ENCODE measurements at regions not wholly inside any gene's neighbourhood (a gene's known extent, or its start where the extent isn't known, plus 50 kb on each side); places are given as distances from the start of the nearest gene placed in this dataset.

DNA sequence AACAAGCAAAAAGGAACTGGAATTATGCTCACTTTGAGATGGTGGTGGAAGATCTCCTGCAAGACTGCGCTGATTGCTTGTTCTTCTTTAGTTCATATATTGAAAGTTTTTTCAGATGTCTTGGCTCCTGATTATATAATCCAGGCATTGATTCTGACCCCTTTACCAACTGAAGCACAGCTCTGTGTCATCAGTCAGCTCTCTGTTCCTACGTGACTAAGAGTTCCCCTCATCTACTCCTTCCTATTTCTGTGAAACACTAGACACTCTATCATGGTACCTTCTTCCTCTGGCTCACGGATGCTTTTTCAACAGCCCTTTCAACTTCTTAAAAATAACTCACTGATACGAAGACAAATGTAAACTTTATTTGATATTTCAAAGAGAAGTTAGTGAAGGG, 788.6 kb downstream of the SOCS6 start:
- no peaks in the 10 kb centered on the region for H3K36me3 ChIP-seq (ENCODE audit: control insufficient read depth in 1 of 2, insufficient read depth in 2 of 2, low read length in 2 of 2)
- no peak overlapping the region for H2AFZ ChIP-seq (ENCODE audit: low read depth, low read length, poor library complexity, severe bottlenecking)
- ATAC-seq (no peak), DNase-seq (ENCODE audit: low read depth, low spot score) (no peak)
- H3K4me2 ChIP-seq (ENCODE audit: low read length): no peak overlapping the region
- ChIA-PET CTCF (no interaction called here), POLR2A (no interaction called here), RAD21 (ENCODE audit: low non-redundant PET in 1 of 2, low total read pairs in 2 of 2, uncharacterized antibody in 2 of 2, unreplicated experiment in 2 of 2) (no interaction called here)
- TF ChIP-seq SP1 (IDR thresholded peaks at IDR 0.05; ENCODE audit: low read depth): no peak
- TF ChIP-seq, protein P1, sequence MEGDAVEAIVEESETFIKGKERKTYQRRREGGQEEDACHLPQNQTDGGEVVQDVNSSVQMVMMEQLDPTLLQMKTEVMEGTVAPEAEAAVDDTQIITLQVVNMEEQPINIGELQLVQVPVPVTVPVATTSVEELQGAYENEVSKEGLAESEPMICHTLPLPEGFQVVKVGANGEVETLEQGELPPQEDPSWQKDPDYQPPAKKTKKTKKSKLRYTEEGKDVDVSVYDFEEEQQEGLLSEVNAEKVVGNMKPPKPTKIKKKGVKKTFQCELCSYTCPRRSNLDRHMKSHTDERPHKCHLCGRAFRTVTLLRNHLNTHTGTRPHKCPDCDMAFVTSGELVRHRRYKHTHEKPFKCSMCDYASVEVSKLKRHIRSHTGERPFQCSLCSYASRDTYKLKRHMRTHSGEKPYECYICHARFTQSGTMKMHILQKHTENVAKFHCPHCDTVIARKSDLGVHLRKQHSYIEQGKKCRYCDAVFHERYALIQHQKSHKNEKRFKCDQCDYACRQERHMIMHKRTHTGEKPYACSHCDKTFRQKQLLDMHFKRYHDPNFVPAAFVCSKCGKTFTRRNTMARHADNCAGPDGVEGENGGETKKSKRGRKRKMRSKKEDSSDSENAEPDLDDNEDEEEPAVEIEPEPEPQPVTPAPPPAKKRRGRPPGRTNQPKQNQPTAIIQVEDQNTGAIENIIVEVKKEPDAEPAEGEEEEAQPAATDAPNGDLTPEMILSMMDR (IDR thresholded peaks at IDR 0.05 in 2 of 3, conservative IDR thresholded peaks at IDR 0.05 in 1 of 3; ENCODE audit: borderline replicate concordance in 1 of 3, insufficient read depth in 1 of 3, low read depth in 2 of 3, low read length in 2 of 3): no peak
- TF ChIP-seq RAD21 (IDR thresholded peaks at IDR 0.05; ENCODE audit: low read depth): no peak
- TF ChIP-seq ZNF274 (IDR thresholded peaks at IDR 0.05; ENCODE audit: low read depth, low read length): no peak
- TF ChIP-seq POLR2A (IDR thresholded peaks at IDR 0.05; ENCODE audit: borderline replicate concordance, extremely low read depth, insufficient read depth, insufficient read length): no peak
- TF ChIP-seq EGR1 (IDR thresholded peaks at IDR 0.05; ENCODE audit: low read depth): no peak
- no peak for TF ChIP-seq SIN3A (IDR thresholded peaks at IDR 0.05; ENCODE audit: low read depth)
- TF ChIP-seq YY1 (IDR thresholded peaks at IDR 0.05; ENCODE audit: extremely low read depth, insufficient replicate concordance, low read depth, low read length): no peak
- TF ChIP-seq JUND (IDR thresholded peaks at IDR 0.05): no peak
- no peak for TF ChIP-seq TCF7L2 (IDR thresholded peaks at IDR 0.05; ENCODE audit: borderline replicate concordance, extremely low read depth, insufficient read depth, insufficient read length)
- TF ChIP-seq ZFX (IDR thresholded peaks at IDR 0.05): no peak
- TF ChIP-seq, protein P2, sequence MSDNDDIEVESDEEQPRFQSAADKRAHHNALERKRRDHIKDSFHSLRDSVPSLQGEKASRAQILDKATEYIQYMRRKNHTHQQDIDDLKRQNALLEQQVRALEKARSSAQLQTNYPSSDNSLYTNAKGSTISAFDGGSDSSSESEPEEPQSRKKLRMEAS (IDR thresholded peaks at IDR 0.05): no peak
- no peak for TF ChIP-seq ZBTB33 (IDR thresholded peaks at IDR 0.05; ENCODE audit: extremely low read depth, insufficient replicate concordance, low read length)
- no peak for TF ChIP-seq EZH2phosphoT487 (IDR thresholded peaks at IDR 0.05; ENCODE audit: borderline replicate concordance)
- TF ChIP-seq, protein P3, sequence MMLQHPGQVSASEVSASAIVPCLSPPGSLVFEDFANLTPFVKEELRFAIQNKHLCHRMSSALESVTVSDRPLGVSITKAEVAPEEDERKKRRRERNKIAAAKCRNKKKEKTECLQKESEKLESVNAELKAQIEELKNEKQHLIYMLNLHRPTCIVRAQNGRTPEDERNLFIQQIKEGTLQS (IDR thresholded peaks at IDR 0.05): no peak
- TF ChIP-seq ELF1 (IDR thresholded peaks at IDR 0.05; ENCODE audit: borderline replicate concordance, low read depth): no peak
- TF ChIP-seq CBX3 (IDR thresholded peaks at IDR 0.05; ENCODE audit: low read depth): no peak
- no peaks in the 10 kb centered on the region for H3K79me2 ChIP-seq (ENCODE audit: insufficient read depth, low read length)
- no peaks in the 10 kb centered on the region for H3K9me2 ChIP-seq (ENCODE audit: insufficient read depth)
- H3K27me3 ChIP-seq (ENCODE audit: insufficient read depth, low read length): no peaks in the 10 kb centered on the region
- H3K27ac ChIP-seq (ENCODE audit: low read depth, low read length): no peak overlapping the region
- BruUV-seq (replicated peaks): no TSS peak
- H4K20me1 ChIP-seq (ENCODE audit: insufficient read depth): no peaks in the 10 kb centered on the region
- intact Hi-C loops (cut with micrococcal nuclease): no loop called here
- peaks cover 11 to 15% of the 10 kb centered on the region in 2 experiments; a peak in 3 of 4 replicates for H3K9me3 ChIP-seq (ENCODE audit: control insufficient read depth in 1 of 2, insufficient read depth in 1 of 2, low read depth in 1 of 2, low read length in 2 of 2)
- no peak overlapping the region for H3K4me3 ChIP-seq (replicated peaks in 1 of 2; ENCODE audit: low read depth in 1 of 2, low read length in 2 of 2)
- H3K9ac ChIP-seq (ENCODE audit: low read length): no peak overlapping the region
- no peaks in the 10 kb centered on the region for H3K4me1 ChIP-seq (ENCODE audit: control insufficient read depth in 1 of 2, insufficient read depth in 2 of 2, low read length in 2 of 2)

Data from HCT116 (cell line).